NCI-H82 treated with DMSO at 0.1 percent for 48 hours (cell line): ENCODE measurements at regions not wholly inside any gene's neighbourhood (a gene's known extent, or its start where the extent isn't known, plus 50 kb on each side); places are given as distances from the start of the nearest gene placed in this dataset.
A peak's percentile ranks its signal among the peaks of the same experiment; 100 is the strongest.
"Not testable (repeated sequence)": the region's sequence is repeated elsewhere in the genome, so short reads cannot be mapped to it uniquely, and the experiment has no call there.

Experiments
- DNase-seq: peaks from one replicate; lab custom pipeline; 2025; ENCODE audit not compliant: unreplicated experiment; lab: John Stamatoyannopoulos, UW

DNA sequence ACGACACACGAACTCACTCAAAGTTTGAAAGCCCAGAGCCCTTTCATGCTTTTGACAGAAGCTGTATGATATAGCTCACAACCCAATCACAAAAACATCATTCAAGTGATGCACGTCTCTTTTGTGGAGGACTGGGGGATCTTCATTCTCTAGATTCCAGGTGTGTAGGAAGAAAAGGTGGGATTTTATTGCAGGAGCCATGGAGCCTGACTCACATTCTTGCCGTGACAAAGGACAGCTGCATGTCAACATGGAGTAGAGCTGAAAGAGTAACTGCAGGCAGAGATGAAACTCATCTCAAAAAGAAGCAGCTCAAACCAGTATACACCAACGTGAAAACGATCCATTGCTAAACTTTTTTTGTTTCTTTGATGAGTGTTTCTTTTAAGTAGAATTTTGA lies 50.9 kb upstream of the PDE1A start:
- no peak for DNase-seq

DNA sequence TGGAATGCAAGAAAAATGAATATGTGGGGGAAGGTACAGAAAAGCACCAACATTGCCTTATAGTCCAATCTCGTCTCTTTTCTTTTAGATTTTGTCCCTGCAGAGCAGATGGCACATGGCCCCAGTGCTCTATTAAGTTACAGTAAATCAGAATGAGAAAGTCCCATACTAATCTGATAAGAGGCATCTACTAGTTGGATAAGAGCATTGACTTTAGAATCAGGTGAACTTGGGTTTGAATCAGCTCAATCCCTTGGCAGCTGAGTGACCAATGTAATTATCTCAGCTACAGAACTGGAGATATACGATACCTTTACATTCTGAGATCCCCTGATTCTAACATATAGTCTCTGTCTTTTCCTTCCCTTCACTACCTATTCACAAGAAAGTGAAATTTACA lies 54.8 kb upstream of the PDE1A start:
- DNase-seq = peak; percentile 96

DNA sequence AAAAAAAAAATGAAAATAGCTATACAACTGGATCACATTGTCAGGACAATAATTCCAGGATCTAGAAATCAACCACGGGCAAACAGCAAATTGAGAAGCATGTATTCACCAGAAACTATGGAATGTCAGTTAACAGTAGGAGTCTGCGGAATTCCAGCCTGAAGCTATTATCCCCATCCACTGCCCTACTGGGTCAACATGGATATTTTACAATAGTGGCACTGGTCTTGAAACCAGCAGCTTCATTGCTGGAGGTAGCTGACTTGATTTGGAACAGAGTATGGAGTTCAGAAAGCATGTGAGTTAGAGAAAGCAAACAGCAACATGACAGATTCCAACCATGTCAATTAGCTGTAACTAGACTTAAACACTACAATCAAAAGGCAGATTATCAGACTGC lies 55.7 kb upstream of the PDE1A start:
- DNase-seq = no peak

DNA sequence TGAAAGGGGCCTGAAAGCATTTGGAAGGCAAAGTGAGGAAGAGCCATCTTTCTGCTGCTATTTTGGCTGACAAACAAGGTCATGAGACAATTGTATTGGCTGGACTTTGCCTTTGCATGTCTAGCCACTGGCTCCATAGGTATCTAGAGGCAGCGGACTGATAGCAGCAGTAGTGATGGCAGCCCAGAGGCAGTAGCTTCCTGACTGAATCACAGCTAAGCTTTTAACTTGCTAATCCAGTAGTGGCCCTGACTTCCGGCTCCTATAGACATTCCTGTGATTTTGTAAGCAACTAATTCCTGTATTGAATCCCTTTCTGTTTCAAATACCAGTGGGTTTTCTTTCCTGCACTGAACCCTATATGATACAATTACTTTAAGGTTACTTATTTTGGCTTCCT lies 69.8 kb upstream of the PDE1A start:
- no peak for DNase-seq

DNA sequence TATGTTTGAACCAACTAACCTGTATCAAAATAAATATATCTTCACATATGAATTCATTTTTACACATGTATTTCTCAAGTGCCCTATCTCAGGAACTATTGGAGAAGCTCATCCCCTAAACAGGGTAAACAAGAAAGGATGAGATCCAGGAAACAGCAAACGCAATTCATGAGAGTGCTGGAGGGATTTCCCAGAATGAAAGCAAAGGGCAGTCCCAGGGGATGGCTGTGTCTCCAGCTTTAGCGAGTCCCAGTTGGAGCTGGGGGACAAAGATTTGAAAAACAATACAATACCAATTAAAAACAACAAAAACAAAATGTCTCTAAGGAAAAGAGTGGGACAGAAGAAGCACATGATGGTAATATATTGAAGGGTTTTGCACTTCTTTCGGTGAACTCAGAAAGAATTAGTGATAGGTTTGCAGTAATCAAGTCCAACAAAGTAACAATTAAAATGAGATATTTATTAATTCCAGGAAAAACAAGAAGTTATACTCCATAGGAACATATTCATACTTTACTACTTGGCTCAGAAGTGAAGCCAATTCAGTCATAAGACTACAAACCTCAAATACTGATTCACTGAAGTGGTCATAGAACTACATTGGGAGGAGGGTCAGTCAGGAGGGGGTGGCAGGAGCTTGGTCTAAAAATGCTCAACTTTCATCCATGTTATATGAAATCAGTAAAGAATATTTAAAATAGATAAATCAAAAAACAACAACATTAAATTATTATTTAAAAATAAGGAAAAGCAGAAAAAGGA lies 73.1 kb upstream of the PDE1A start:
- no peak for DNase-seq

DNA sequence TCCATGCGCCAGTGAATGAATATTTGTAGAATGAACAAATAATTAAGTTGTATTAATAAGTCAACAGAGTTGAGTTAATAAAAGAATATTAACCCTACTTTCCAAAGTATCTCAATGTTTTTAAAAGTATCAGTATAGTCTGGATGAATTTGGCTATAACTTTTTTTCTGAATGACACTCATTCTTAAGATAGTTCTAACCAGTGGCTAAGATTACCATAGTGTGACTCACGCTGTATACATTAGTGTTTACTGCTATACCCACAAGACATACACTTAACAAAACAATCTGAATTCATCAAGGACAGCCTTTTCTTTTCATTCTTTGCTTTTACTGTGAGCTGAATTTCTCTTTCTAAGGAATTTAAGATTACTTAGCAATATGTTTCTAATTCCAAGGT lies 77.0 kb upstream of the PDE1A start:
- DNase-seq = no peak

DNA sequence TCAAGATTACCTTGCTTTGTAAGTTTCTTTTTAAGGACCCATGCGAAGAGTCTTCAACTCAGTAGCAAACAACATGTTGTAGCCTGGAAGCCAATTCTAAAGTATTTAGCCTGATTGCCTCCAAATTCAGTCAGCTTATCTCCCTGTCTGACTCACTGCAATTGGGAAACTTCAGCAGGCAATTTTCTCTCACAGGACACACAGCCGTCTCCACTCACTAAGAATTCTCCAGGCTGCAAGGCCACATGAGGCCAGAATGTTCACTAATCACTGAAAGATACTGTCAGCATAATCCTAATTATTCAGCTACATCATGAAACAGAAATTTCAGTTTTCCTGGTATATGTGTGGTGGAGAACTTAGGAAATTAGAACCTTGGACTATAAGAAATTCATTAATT lies 78.1 kb upstream of the PDE1A start:
- DNase-seq = no peak

DNA sequence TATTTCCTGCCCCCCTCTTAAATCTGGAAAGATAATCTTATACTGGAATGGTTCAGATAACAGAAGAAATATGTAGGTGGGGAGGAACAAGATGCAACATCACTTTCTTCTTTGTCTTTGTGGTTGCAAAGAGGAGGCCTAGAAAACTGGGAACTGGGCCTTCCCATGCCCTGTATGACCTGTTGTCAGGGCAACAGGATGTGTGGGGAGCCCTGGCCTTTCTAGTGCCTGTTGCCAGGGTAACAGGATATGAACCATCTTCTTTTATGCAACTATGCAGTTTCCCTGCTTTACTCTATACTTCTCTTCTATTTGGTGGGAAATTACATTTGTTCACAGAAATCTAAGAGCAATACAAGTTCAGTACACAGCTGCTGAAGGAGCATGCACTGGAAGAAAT lies 79.8 kb upstream of the PDE1A start:
- DNase-seq = no peak

DNA sequence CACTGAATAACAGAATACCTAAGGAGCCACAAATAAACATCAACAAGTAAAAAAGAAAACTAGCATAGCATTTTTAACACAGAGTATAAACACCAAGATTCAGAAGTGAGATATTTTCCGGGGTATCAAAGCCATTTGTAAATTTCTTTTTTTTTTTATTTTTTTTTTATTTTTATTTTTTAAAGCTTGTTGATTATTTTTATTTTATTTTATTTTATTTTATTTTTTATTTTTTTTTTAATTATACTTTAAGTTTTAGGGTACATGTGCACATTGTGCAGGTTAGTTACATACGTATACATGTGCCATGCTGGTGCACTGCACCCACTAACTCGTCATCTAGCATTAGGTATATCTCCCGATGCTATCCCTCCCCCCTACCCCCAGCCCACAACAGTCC lies 81.7 kb upstream of the PDE1A start:
- DNase-seq = not testable (repeated sequence)

DNA sequence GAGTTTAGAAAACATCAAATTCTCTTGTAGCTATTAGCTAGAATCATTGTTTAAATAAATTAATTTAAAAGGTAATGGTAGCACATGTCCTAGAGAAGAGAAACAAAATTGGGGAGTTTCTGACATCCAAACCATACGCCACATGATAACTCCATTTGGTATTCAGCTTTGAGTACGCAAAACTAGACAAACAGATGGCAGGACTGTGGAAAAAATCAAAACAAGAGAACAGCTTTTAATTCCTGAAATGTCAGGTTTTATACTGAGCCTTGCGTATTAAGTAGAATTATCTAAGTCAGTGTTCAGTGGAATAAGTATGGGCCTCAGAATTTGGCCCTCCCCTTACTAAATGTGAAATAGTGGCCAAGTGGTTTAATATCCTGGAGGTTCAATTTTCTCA lies 82.4 kb upstream of the PDE1A start:
- DNase-seq = no peak

DNA sequence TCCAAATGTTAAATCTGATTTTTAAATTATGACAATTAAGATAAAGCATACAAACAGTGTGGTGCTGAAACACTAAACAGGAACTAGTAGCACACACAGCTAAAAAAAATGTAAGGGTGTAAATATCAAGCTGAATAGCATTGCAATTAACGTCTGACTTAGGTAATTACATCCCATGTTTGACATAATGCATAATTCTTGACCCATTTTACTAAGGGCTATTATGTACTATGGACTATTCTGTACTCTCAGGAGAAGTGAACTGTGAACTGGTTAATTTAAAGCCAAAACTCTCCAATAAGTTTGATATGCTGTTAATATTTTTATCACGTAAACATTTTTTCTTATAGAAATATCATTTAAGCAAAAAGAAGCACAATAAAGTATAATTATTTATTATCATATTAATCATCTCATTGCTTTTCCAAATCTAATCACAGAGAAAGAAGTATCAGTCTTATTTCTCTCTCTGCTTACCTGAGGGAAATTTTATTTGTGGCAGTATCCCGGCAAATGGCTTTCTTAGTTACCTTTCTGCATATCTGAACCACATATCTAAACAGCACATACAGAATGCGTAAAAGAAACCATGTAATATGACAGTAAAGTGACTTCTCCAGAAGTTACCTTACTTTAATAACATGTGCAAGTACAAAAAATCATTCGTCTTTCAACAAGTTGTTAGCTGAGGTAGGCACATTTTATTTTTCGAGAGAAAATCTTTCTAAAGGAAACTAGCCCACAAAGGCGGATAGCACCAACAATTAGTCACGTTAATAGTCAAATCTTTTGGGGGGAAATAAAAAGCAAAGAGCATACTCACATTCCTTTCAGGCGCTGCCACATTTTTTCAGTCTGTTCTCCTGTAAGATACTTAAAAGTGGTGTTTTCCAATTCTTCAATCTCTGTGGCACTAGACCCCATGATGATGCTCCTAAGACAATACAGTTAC lies 94.9 kb upstream of the PDE1A start:
- DNase-seq = no peak

DNA sequence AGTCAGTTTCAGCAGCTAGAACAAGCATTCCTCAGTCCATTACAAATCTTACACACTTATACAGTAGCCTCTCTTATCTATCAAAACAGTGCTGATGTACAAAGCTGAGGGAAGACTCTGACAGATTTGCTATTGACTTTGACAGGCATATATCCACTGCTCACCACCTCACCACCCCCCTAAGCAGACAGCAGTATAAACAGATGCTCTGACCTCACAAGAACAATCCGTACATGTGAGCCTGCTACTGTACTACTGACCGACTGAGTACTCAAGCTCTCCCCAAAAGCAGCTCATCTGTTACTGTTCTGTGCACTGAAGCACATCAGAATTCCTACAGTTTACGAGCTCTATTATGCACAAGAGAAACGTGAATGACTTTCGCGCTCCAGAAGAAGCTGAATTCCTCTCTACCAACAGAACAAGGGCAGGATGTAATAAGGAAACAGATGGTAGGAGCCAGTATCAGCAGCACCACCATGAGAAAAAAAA lies 95.6 kb upstream of the PDE1A start:
- DNase-seq = peak; percentile 45

DNA sequence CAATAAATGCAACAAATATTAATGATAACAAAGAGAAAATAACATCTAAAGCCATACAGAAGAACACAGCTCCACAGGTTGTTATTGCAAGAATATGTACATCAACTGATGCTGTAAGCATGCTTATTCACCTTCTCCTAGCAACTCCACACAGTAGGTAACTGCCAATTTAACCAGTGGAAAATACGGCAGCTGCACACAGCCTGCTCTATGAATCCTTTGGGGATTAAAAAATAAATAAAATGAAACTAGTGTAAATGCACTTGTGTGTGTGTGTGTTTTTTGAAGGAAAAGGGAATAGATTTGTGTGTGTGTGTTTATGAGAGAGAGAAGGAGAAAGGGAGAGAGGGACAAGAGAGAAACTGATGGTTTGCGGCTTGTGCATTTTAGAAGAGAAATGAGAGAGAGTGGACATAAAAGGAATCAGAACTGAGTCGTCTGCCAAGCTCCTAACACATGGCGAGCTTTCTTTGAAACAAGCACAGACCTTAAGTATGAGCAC lies 96.2 kb upstream of the PDE1A start:
- no peak for DNase-seq

DNA sequence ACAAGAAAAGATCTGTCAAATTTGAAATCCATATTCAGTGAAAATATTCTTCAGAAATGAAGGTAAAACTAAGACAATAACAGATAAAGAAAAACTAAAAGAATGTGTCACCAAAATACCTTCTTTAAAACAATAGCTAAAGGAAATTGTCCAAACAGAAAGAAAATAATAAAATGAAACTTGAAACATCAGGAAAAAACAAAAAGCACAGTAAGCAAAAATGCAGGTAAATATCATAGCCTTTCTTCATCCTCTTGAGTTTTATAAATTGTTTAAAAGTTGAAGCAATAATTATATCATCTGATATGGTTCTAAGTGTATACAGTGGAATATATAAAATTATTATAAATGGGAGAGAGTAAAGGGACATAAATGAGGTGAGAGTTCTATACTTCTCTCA lies 103.8 kb upstream of the PDE1A start:
- no peak for DNase-seq

DNA sequence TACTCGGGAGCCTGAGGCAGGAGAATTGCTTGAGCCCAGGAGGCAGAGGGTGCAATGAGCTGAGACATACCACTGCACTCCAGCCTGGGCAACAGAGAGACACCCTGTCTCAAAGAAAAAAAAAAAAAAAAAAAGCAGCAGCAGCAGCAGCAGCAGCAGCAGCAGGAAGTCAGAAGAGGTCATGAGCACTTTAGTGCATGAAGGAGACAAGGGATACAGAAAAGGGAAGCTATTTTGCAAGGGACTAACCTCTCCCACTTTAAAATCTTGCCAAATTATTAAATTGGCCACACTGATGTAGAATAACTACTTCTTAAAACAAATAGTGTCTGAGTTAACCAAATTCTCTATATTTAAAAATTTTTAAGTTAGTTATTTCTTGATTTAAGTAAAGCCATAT lies 113.4 kb upstream of the PDE1A start:
- no peak for DNase-seq

DNA sequence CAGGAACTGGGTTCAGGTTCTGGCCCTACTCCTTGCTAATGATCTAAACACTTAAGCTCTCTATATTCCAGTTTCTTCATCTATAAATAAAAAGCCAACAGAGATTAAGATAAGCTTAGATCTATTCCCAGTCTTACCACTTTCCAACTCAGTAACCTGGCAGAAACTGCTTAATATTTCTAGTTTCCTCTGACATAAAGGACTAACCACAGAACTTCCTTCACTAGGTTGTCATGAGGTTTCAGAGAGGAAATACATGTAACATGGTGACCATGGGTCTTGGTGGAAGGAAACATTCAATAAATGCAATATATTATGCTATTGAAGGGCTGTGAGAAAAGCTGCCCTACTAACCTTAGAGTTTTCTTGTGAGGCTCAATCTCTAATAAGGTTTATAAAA lies 114.4 kb upstream of the PDE1A start:
- no peak for DNase-seq

DNA sequence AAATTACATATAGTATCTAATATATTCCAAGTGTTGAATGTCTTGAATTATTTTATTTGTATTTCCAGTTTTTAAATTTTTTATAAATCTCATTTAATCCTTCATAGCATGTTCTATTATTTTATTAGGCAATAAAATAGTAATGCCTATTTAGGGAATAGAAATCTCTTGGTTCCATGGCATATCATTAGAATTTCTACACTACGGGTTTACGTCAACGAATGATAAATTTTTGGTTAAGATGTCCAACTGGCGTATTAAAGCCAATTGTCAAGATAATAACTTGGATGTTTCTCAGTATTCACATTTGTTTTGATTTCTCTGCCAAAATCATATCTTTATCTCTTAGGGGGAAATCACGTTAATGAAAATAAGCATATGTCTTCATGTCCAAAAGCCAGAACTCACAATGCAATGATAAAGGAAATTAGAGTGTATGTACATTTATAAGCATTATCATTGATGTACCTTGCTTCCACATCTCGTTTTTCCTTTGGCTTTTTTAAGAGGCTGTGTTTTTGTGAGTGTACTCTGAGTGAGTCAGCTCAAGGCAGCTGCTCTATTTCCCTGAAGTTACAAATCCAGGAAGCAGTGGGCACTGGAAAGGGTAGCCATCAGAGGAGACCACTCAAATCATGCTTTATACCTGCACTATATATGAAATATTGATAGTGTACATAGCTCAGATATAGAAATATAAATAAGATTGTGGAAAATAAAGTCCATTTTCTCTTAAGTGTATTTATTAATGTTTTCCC lies 115.8 kb upstream of the PDE1A start:
- no peak for DNase-seq

DNA sequence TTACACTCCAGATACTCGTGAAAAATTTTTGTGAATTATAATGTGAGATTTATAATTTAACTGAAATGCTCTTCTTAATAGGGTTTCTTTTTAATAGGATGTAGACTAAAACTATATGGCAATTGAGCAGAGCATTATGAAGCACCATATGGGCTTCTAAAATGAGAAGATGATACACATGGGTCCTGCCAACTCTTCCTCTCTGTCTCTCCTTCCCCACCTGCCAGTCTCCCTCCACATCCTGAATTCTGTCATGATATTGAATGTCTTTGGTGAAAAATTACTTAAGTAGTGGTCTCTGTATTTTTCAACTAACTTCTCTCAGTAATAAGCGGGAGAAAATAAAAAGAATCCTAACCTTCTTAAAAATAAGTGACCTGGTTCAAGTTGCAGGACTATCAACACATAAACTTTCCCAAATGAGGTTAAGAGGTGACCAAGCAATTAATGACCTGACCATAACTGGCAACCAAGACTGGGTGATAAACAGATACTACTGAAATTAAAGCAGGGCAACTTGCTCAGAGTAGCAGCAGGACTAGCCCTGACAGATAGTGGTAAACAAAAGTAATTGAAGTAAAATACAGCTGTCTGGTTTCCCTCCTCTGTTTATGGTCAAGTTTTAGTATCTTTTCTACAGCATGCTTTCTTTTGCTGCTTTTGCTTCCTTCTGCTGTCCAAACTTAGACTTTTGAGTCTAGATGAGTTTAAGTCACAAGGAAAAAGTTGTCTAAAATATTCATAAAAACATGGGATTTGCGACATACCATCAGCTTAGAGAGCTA lies 117.1 kb upstream of the PDE1A start:
- no peak for DNase-seq

DNA sequence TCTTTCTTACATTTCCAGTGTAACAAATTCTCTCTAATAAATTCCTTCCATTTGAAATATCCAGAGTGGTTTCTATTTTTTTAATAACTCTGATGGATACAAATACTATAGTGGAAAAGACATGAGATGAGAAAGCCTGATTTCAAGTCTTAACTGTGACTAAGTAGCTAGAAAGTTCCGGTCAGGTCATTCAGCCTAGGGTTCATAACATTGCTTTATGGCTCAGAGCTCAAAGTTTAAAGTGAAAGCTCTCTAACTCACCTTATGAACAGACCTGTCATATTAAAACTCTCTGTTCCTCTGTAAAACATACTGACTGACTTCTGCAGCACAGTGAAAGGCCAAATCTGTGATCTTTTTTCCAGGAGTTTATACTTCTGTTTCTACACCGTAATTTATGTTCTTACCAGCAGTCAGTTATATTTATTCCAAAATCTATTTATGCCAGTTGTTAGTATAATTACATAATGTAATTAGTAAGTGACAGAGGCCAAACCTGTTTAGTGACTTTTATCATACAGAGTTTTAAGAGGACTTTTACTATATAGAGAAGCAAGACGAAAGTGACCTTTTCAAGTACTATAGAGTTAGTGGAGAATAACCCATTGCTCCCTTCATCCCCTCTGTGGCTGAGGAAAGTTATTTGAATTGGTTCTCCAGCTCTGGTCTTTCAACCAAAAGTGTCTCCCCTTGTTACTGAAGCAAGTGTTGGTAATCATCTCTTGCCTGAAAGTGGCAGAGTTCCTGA lies 118.8 kb upstream of the PDE1A start:
- no peak for DNase-seq
